ENCODE measurements at regions not wholly inside any gene's neighbourhood (a gene's known extent, or its start where the extent isn't known, plus 50 kb on each side); places are given as distances from the start of the nearest gene placed in this dataset.

GRCh38 chr7:17150018-17150417 is 148.4 kb upstream of the AHR start:
- Histone ChIP-seq H2AFZ (ENCODE audit: low read length) (no peak overlapping the region), H3K36me3 (ENCODE audit: control insufficient read depth, insufficient read depth, low read length) (no peaks in the 10 kb centered on the region), H3K9me3 (ENCODE audit: control insufficient read depth, insufficient read depth, low read depth, low read length) (no peaks in the 10 kb centered on the region), H3K79me2 (ENCODE audit: control insufficient read depth, insufficient read depth, low read length) (no peaks in the 10 kb centered on the region), H3K9ac (ENCODE audit: insufficient read depth, low read length) (no peak overlapping the region), H3K27ac (ENCODE audit: insufficient read depth, low read length) (no peak overlapping the region), H3K27me3 (ENCODE audit: control insufficient read depth, insufficient read depth, low read length) (no peaks in the 10 kb centered on the region), H3K4me3 (replicated peaks in 1 of 4; ENCODE audit: control extremely low read depth in 1 of 4, insufficient read depth in 1 of 4, low read depth in 3 of 4, low read length in 4 of 4) (no peak overlapping the region), H3K4me2 (ENCODE audit: extremely low read depth, insufficient read depth, low read length) (no peak overlapping the region), H4K20me1 (ENCODE audit: control insufficient read depth, extremely low read depth, insufficient read depth, low read length) (no peaks in the 10 kb centered on the region), H3K4me1 (ENCODE audit: control insufficient read depth, extremely low read depth, insufficient read depth, low read length) (no peaks in the 10 kb centered on the region)
- no peak for TF ChIP-seq EZH2 (IDR thresholded peaks at IDR 0.05; ENCODE audit: low read length, missing control alignments)
- no peak for TF ChIP-seq CTCF (conservative IDR thresholded peaks at IDR 0.05 in 1 of 2, IDR thresholded peaks at IDR 0.05 in 1 of 2; ENCODE audit: low read depth in 1 of 2, low read length in 2 of 2)
- DNase-seq (ENCODE audit: low read depth in 2 of 2): no peak

- Histone ChIP-seq H3K9me3 (ENCODE audit: control insufficient read depth, insufficient read depth, low read depth, low read length) (no peaks in the 10 kb centered on the region), H3K27me3 (ENCODE audit: control insufficient read depth, insufficient read depth, low read length) (no peaks in the 10 kb centered on the region), H3K4me2 (ENCODE audit: extremely low read depth, insufficient read depth, low read length) (no peak overlapping the region), H3K36me3 (ENCODE audit: control insufficient read depth, insufficient read depth, low read length) (no peaks in the 10 kb centered on the region), H3K4me3 (replicated peaks in 1 of 4; ENCODE audit: control extremely low read depth in 1 of 4, insufficient read depth in 1 of 4, low read depth in 3 of 4, low read length in 4 of 4) (no peak overlapping the region), H3K9ac (ENCODE audit: insufficient read depth, low read length) (no peak overlapping the region), H4K20me1 (ENCODE audit: control insufficient read depth, extremely low read depth, insufficient read depth, low read length) (no peaks in the 10 kb centered on the region), H3K4me1 (ENCODE audit: control insufficient read depth, extremely low read depth, insufficient read depth, low read length) (no peaks in the 10 kb centered on the region), H3K27ac (ENCODE audit: insufficient read depth, low read length) (no peak overlapping the region), H2AFZ (ENCODE audit: low read length) (no peak overlapping the region), H3K79me2 (ENCODE audit: control insufficient read depth, insufficient read depth, low read length) (no peaks in the 10 kb centered on the region)
- no peak for DNase-seq (ENCODE audit: low read depth in 2 of 2)
- no peak for TF ChIP-seq EZH2 (IDR thresholded peaks at IDR 0.05; ENCODE audit: low read length, missing control alignments)
- TF ChIP-seq CTCF (conservative IDR thresholded peaks at IDR 0.05 in 1 of 2, IDR thresholded peaks at IDR 0.05 in 1 of 2; ENCODE audit: low read depth in 1 of 2, low read length in 2 of 2): no peak
Measured at GRCh38 chr7:17152721-17153120, 145.7 kb upstream of the AHR start.

GRCh38 chr7:17153536-17153935 is 144.9 kb upstream of the AHR start:
- no peak overlapping the region for H2AFZ ChIP-seq (ENCODE audit: low read length)
- no peaks in the 10 kb centered on the region for H4K20me1 ChIP-seq (ENCODE audit: control insufficient read depth, extremely low read depth, insufficient read depth, low read length)
- H3K4me1 ChIP-seq (ENCODE audit: control insufficient read depth, extremely low read depth, insufficient read depth, low read length): no peaks in the 10 kb centered on the region
- no peaks in the 10 kb centered on the region for H3K27me3 ChIP-seq (ENCODE audit: control insufficient read depth, insufficient read depth, low read length)
- TF ChIP-seq EZH2 (IDR thresholded peaks at IDR 0.05; ENCODE audit: low read length, missing control alignments) (no peak), CTCF (conservative IDR thresholded peaks at IDR 0.05 in 1 of 2, IDR thresholded peaks at IDR 0.05 in 1 of 2; ENCODE audit: low read depth in 1 of 2, low read length in 2 of 2) (no peak)
- DNase-seq (ENCODE audit: low read depth in 2 of 2): no peak
- no peaks in the 10 kb centered on the region for H3K79me2 ChIP-seq (ENCODE audit: control insufficient read depth, insufficient read depth, low read length)
- no peak overlapping the region for H3K9ac ChIP-seq (ENCODE audit: insufficient read depth, low read length)
- H3K9me3 ChIP-seq (ENCODE audit: control insufficient read depth, insufficient read depth, low read depth, low read length): no peaks in the 10 kb centered on the region
- H3K36me3 ChIP-seq (ENCODE audit: control insufficient read depth, insufficient read depth, low read length): no peaks in the 10 kb centered on the region
- no peak overlapping the region for H3K4me3 ChIP-seq (replicated peaks in 1 of 4; ENCODE audit: control extremely low read depth in 1 of 4, insufficient read depth in 1 of 4, low read depth in 3 of 4, low read length in 4 of 4)
- H3K4me2 ChIP-seq (ENCODE audit: extremely low read depth, insufficient read depth, low read length): no peak overlapping the region
- H3K27ac ChIP-seq (ENCODE audit: insufficient read depth, low read length): no peak overlapping the region

Measured in fibroblast of lung (primary cell).